ENCODE measurements at regions not wholly inside any gene's neighbourhood (a gene's known extent, or its start where the extent isn't known, plus 50 kb on each side); places are given as distances from the start of the nearest gene placed in this dataset.

DNA sequence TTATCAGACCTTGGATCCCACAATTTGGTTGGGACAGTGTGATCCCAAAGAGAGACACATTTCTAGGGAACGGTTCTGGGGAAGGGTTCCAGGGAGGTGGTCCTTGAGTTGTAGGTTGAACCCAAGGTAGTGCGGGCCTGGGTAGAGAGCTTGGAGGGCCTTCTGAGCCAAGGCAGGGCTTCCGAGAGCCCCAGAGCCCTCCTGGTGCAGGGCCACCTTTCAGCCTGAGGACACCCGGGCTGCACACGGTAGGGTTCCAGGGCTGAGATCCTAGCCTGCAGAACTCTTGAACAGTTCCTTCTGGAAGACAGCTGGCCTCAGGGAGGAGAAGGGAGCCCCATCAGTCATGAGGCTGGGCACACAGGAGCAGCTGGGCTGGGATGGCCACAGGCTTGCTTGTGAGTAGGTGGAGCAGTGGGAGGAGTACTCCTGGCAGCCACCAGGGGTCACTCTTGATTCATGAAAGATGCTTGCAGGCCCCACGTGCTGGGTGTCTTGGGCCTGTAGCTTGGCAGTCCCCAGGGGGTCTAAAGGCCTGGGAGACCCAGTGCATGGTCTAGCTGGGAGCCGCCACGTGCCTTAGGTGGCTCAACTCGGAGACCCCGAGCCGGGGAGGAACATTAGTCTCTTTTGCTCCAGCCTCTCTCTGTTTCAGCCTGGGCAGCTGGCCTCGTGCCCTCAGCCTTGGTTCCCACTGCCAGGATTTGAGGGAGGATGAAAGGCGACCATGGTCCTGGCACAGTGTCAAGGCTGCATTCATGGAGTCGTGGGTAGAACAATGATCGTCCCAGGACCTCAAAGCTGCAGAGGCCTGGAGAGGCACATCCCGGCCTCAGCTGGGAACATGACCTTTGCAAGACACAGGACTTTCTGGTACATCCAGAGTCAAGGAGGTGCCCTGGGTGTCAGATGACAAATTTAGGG is 381.6 kb downstream of the TYW1 start:
- in situ Hi-C loops (cut with MboI; ENCODE audit: low sequenced_read_pairs in 4 of 4) (no loop called here), intact Hi-C loops (cut with DNase I; ENCODE audit: low total_unique reads) (no loop called here)
- Histone ChIP-seq H3K27ac (no peak overlapping the region), H3K9me3 (no peaks in the 10 kb centered on the region), H3K27me3 (no peaks in the 10 kb centered on the region), H3K36me3 (no peaks in the 10 kb centered on the region), H3K4me1 (no peaks in the 10 kb centered on the region), H3K4me3 (no peak overlapping the region)
- DNase-seq (peak; percentile 22 to 65), ATAC-seq (peak; percentile 55 to 63)
- TF ChIP-seq, protein P1, sequence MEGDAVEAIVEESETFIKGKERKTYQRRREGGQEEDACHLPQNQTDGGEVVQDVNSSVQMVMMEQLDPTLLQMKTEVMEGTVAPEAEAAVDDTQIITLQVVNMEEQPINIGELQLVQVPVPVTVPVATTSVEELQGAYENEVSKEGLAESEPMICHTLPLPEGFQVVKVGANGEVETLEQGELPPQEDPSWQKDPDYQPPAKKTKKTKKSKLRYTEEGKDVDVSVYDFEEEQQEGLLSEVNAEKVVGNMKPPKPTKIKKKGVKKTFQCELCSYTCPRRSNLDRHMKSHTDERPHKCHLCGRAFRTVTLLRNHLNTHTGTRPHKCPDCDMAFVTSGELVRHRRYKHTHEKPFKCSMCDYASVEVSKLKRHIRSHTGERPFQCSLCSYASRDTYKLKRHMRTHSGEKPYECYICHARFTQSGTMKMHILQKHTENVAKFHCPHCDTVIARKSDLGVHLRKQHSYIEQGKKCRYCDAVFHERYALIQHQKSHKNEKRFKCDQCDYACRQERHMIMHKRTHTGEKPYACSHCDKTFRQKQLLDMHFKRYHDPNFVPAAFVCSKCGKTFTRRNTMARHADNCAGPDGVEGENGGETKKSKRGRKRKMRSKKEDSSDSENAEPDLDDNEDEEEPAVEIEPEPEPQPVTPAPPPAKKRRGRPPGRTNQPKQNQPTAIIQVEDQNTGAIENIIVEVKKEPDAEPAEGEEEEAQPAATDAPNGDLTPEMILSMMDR (IDR thresholded peaks at IDR 0.05 in 4 of 5, conservative IDR thresholded peaks at IDR 0.05 in 1 of 5) = peak; percentile 48 to 81 (median 73)
- no peak for TF ChIP-seq POLR2A (IDR thresholded peaks at IDR 0.05)

GRCh38 chr7:67380326-67380725 is 383.7 kb downstream of the TYW1 start:
- H3K27me3 ChIP-seq = no peaks in the 10 kb centered on the region
- no peak for TF ChIP-seq POLR2A (IDR thresholded peaks at IDR 0.05)
- TF ChIP-seq, protein P1 (IDR thresholded peaks at IDR 0.05 in 4 of 5, conservative IDR thresholded peaks at IDR 0.05 in 1 of 5) = no peak
- DNase-seq (no peak), ATAC-seq (no peak)
- no peak overlapping the region for H3K27ac ChIP-seq
- H3K4me1 ChIP-seq = no peaks in the 10 kb centered on the region
- intact Hi-C loops (cut with DNase I; ENCODE audit: low total_unique reads) = no loop called here
- H3K9me3 ChIP-seq = no peaks in the 10 kb centered on the region
- in situ Hi-C loops (cut with MboI; ENCODE audit: low sequenced_read_pairs in 4 of 4) = no loop called here
- no peaks in the 10 kb centered on the region for H3K36me3 ChIP-seq
- H3K4me3 ChIP-seq = no peak overlapping the region

GRCh38 chr7:67380858-67381257 is 384.2 kb downstream of the TYW1 start:
- Histone ChIP-seq H3K4me1 (no peaks in the 10 kb centered on the region), H3K9me3 (no peaks in the 10 kb centered on the region), H3K27ac (no peak overlapping the region), H3K4me3 (no peak overlapping the region), H3K27me3 (no peaks in the 10 kb centered on the region), H3K36me3 (no peaks in the 10 kb centered on the region)
- DNase-seq (no peak), ATAC-seq (no peak)
- intact Hi-C loops (cut with DNase I; ENCODE audit: low total_unique reads) = no loop called here
- no peak for TF ChIP-seq POLR2A (IDR thresholded peaks at IDR 0.05)
- TF ChIP-seq, protein P1 (IDR thresholded peaks at IDR 0.05 in 4 of 5, conservative IDR thresholded peaks at IDR 0.05 in 1 of 5) = no peak
- in situ Hi-C loops (cut with MboI; ENCODE audit: low sequenced_read_pairs in 4 of 4) = no loop called here

DNA sequence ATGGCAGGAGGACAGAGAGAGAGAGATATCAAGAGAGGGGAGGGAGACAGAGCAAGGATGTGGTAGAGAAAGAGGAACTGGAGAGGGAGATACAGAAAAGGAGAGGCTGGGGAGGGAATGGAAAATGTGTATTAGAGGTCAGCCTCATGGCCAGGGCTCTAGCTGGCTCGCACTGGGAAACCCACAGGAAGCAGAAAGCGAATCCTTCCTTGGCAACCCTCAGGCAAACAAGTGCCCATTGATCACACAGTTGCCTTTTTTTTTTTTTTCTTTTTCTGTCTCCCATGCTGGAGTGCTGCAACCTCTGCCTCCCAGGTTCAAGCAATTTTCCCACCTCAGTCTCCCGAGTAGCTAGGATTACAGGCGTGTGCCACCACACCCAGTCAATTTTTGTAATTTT is 391.2 kb downstream of the TYW1 start:
- DNase-seq (no peak), ATAC-seq (no peak)
- Histone ChIP-seq H3K27ac (no peak overlapping the region), H3K4me3 (no peak overlapping the region), H3K4me1 (no peaks in the 10 kb centered on the region), H3K36me3 (no peaks in the 10 kb centered on the region), H3K27me3 (peaks cover 0 to 7% (median 5%) of the 10 kb centered on the region in 3 donors), H3K9me3 (no peaks in the 10 kb centered on the region)
- intact Hi-C loops (cut with DNase I; ENCODE audit: low total_unique reads) (no loop called here), in situ Hi-C loops (cut with MboI; ENCODE audit: low sequenced_read_pairs in 4 of 4) (no loop called here)
- TF ChIP-seq, protein P1 (IDR thresholded peaks at IDR 0.05 in 4 of 5, conservative IDR thresholded peaks at IDR 0.05 in 1 of 5) = no peak
- no peak for TF ChIP-seq POLR2A (IDR thresholded peaks at IDR 0.05)

Data from gastrocnemius medialis (tissue), 4 donors.